HFFc6 (cell line): ENCODE measurements at regions not wholly inside any gene's neighbourhood (a gene's known extent, or its start where the extent isn't known, plus 50 kb on each side); places are given as distances from the start of the nearest gene placed in this dataset.

Experiments
- DNase-seq: peaks from one replicate; pipeline ENCODE4 v3.0.0-alpha.2; 2018
- H3K27ac Mint-ChIP-seq: 2 replicates; pipeline ENCODE4 v1.8.0; 2020; ENCODE audit warnings: mild to moderate bottlenecking, mixed read lengths
- H3K27me3 Mint-ChIP-seq: 2 replicates; pipeline ENCODE4 v1.8.0; 2021; ENCODE audit warnings: mild to moderate bottlenecking, moderate library complexity, mixed read lengths; ENCODE audit not compliant: insufficient read depth
- H3K36me3 Mint-ChIP-seq: 2 replicates; pipeline ENCODE4 v1.8.0; 2021; ENCODE audit warnings: low read depth, mixed read lengths
- H3K4me1 Mint-ChIP-seq: 2 replicates; pipeline ENCODE4 v1.8.0; 2020; ENCODE audit warnings: low read depth, mixed read lengths
- H3K4me3 Mint-ChIP-seq: 2 replicates; pipeline ENCODE4 v1.8.0; 2020; ENCODE audit warnings: mild to moderate bottlenecking, moderate library complexity, mixed read lengths
- H3K9me3 Mint-ChIP-seq: 2 replicates; pipeline ENCODE4 v1.8.0; 2020; ENCODE audit warnings: mild to moderate bottlenecking, mixed read lengths
- CTCF ChIP-seq: fragments of 200-600 bp; sonication (generic); IDR thresholded peaks from 2 replicates; pipeline ENCODE4 v1.5.0; 2021; ENCODE audit warnings: antibody characterized with exemption, mild to moderate bottlenecking

GRCh38 chrX:147781844-147782243 lies 129.9 kb upstream of the FMR1 start:
- Mint-ChIP-seq H3K27ac (no peak overlapping the region), H3K4me3 (no peak overlapping the region), H3K36me3 (no peaks in the 10 kb centered on the region), H3K27me3 (no peaks in the 10 kb centered on the region), H3K9me3 (peaks cover 8% of the 10 kb centered on the region; the same call in 1 of the 2 replicates), H3K4me1 (no peaks in the 10 kb centered on the region)
- no peak for DNase-seq
- TF ChIP-seq CTCF = no peak

GRCh38 chrX:147788641-147789350 lies 122.9 kb upstream of the FMR1 start:
- Mint-ChIP-seq H3K27me3 (no peaks in the 10 kb centered on the region), H3K27ac (no peak overlapping the region), H3K4me1 (no peaks in the 10 kb centered on the region), H3K9me3 (peaks cover 27% of the 10 kb centered on the region), H3K4me3 (no peak overlapping the region), H3K36me3 (no peaks in the 10 kb centered on the region)
- no peak for TF ChIP-seq CTCF
- no peak for DNase-seq

- Mint-ChIP-seq H3K27me3 (peaks cover 1% of the 10 kb centered on the region; the same call in 1 of the 2 replicates), H3K4me3 (no peak overlapping the region), H3K27ac (no peak overlapping the region), H3K36me3 (no peaks in the 10 kb centered on the region), H3K9me3 (no peaks in the 10 kb centered on the region; the same call in 1 of the 2 replicates), H3K4me1 (no peaks in the 10 kb centered on the region)
- TF ChIP-seq CTCF = no peak
- no peak for DNase-seq
Observed at GRCh38 chrX:147800663-147801062, 111.1 kb upstream of the FMR1 start.

- no peak overlapping the region for H3K4me3 Mint-ChIP-seq
- H3K4me1 Mint-ChIP-seq = no peaks in the 10 kb centered on the region
- TF ChIP-seq CTCF = peak; percentile 18; the same call in 1 of the 2 replicates
- no peak for DNase-seq
- H3K9me3 Mint-ChIP-seq = no peaks in the 10 kb centered on the region
- H3K27ac Mint-ChIP-seq = no peak overlapping the region
- no peaks in the 10 kb centered on the region for H3K27me3 Mint-ChIP-seq
- H3K36me3 Mint-ChIP-seq = no peaks in the 10 kb centered on the region
Observed at GRCh38 chrX:147803948-147804347, 107.8 kb upstream of the FMR1 start.

- Mint-ChIP-seq H3K9me3 (peaks cover 5% of the 10 kb centered on the region; the same call in 1 of the 2 replicates), H3K36me3 (no peaks in the 10 kb centered on the region), H3K4me3 (no peak overlapping the region), H3K27me3 (no peaks in the 10 kb centered on the region), H3K27ac (no peak overlapping the region), H3K4me1 (no peaks in the 10 kb centered on the region)
- DNase-seq = no peak
- TF ChIP-seq CTCF = no peak
Observed at GRCh38 chrX:147811803-147812202, 99.9 kb upstream of the FMR1 start.
